Breast epithelium (tissue), 3 donors: ENCODE measurements at regions not wholly inside any gene's neighbourhood (a gene's known extent, or its start where the extent isn't known, plus 50 kb on each side); places are given as distances from the start of the nearest gene placed in this dataset.

Experiments used
- CTCF ChIP-seq, 3 donors: fragments of 450-650 bp; IDR thresholded peaks; one replicate each; pipeline ENCODE4 v1.5.1; 2016 to 2017; ENCODE audit warnings: antibody characterized with exemption in 3 of 3, mild to moderate bottlenecking in 3 of 3, moderate library complexity in 3 of 3
- POLR2A ChIP-seq: fragments of 450-650 bp; IDR thresholded peaks from one replicate; pipeline ENCODE4 v1.6.1; 2016; ENCODE audit warnings: antibody characterized with exemption, mild to moderate bottlenecking, moderate library complexity

DNA sequence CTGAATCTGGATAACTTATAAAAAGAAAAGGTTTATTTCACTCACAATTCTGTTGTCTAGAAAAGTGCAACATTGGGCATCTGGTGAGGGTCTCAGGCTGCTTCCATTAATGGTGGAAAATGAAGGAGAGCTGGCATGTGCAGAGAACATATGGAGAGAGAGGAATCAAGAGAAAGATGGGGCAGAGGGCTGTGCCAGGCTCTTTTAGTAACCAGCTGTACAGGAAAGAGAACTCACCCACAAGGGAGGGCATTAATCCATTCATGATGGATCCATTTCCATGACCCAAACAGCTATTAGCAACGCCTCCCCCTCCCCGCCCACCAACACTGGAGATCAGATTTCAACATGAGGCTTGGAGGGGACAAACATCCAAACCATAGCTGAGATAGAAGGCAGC, 61.7 kb upstream of the LYZL1 start:
- TF ChIP-seq CTCF (IDR thresholded peaks at IDR 0.05), result no peak
- no peak for TF ChIP-seq POLR2A
